Cardiac fibroblast (primary cell): ENCODE measurements at regions not wholly inside any gene's neighbourhood (a gene's known extent, or its start where the extent isn't known, plus 50 kb on each side); places are given as distances from the start of the nearest gene placed in this dataset.

Source experiments
- DNase-seq, 2 donors: peaks; one replicate each; pipeline versions ENCODE4 v3.0.0 to v3.0.0-alpha.2; 2010; ENCODE audit warnings: low read depth in 2 of 2
- H3K4me3 ChIP-seq, 2 donors: replicated peaks in 1 of 2; 1 replicate in 1 of 2; 2 replicates in 1 of 2; pipeline ENCODE4 v1.5.1; 2011; ENCODE audit warnings: low read depth in 2 of 2, low read length in 2 of 2, mild to moderate bottlenecking in 2 of 2, moderate library complexity in 1 of 2
- TF ChIP-seq, protein P1 (sequence below): IDR thresholded peaks from one replicate; pipeline ENCODE4 v1.5.1; 2011; ENCODE audit warnings: low read depth, mild to moderate bottlenecking, low read length, inconsistent platforms

DNA sequence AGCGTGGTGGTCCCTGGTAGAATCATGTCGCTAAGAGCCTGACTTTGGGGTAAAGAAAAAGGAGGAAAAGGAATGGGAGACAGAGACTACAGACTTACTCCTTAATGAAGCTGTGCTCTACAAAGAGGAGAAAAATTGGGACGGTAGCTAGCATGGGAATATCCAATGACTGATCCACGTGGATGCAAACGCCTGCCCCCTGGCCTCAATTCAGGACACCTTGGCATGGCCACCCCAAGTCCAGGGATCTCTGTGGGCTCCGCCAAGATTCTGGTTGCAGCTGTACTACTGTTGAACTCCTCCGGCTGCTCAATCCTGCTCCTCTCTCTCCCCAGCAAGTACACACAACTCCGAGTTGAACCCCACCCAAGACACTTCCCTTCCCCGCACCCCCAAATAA, 70.5 kb upstream of the DIO3 start:
- TF ChIP-seq, protein P1, sequence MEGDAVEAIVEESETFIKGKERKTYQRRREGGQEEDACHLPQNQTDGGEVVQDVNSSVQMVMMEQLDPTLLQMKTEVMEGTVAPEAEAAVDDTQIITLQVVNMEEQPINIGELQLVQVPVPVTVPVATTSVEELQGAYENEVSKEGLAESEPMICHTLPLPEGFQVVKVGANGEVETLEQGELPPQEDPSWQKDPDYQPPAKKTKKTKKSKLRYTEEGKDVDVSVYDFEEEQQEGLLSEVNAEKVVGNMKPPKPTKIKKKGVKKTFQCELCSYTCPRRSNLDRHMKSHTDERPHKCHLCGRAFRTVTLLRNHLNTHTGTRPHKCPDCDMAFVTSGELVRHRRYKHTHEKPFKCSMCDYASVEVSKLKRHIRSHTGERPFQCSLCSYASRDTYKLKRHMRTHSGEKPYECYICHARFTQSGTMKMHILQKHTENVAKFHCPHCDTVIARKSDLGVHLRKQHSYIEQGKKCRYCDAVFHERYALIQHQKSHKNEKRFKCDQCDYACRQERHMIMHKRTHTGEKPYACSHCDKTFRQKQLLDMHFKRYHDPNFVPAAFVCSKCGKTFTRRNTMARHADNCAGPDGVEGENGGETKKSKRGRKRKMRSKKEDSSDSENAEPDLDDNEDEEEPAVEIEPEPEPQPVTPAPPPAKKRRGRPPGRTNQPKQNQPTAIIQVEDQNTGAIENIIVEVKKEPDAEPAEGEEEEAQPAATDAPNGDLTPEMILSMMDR, result no peak
- no peak for DNase-seq
- no peak overlapping the region for H3K4me3 ChIP-seq

DNA sequence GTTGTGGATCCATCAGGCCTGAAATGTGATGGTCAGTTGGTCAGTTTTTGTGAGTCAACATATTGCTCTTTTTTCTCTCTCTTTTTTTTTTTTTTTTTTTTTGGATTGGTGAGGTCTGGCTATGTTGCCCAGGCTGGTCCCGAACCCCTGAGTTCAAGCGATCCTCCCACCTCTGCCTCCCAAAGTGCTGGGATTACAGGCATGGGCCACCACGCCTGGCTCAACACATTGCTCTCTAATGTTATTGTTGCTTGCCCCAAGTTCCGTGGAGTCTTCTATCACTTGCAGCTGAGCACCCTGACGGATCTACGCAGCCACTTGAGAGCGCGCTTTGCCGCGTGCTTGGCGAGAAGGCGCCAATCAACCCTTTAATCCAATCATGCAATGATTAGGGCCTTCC, 69.5 kb upstream of the DIO3 start:
- TF ChIP-seq, protein P1, result no peak
- no peak for DNase-seq
- H3K4me3 ChIP-seq, result no peak overlapping the region

DNA sequence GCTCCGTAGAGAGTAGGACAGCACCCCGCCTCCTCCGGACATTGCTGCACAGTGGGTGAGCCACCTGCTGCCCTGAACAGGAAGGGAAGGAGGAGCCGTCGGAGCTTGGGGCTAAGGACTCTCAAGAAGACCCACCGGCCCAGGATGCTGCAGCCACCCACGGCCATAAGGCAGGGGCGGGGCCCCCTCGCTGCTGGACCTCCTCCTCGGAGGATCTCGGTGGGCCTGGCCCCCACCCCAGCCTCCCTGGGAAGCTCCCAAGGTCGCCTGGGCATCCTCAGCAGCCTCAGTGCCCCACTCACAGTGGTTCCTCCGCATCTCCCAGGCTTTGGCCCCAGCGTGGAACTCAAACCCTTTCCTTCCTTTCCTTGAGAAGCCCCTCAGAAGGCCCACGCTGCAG, 68.6 kb upstream of the DIO3 start:
- TF ChIP-seq, protein P1, result no peak
- no peak overlapping the region for H3K4me3 ChIP-seq
- no peak for DNase-seq

DNA sequence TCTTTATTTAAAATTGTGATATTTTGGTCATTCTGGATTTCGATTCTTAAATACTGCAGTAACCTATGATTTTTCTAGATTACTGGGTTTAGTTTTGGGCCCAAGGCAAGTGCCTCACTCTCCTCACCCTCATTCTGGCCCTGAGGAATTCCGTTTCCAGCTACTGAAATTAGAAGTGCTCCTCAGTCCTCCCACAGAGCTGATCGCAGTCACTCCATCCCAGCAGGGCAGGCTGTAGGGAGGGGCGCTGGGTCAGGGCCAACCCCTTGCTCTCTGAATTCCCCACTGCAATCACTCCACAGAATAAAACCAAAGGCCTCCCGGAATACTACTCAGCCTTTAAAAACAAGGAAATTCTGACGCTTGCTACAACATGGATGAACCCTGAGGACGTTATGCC, 66.5 kb upstream of the DIO3 start:
- H3K4me3 ChIP-seq, result no peak overlapping the region
- DNase-seq, result no peak
- TF ChIP-seq, protein P1, result no peak

DNA sequence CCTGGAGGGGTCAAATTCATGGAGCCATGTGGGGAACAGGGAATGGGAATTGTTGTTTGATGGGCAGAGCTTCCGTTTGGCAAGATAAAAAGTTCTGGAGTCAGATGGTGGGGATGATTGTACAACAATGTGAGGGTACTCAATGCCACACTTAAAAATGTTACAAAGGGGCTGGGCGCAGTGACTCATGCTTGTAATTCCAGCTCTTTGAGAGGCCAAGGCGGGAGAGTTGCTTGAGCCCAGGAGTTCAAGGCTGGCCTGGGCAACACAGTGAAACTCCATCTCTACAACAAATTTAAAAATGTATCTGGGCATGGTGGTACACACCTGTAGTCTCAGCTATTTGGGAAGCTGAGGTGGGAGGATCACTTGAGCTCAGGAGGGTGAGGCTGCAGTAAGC, 66.0 kb upstream of the DIO3 start:
- H3K4me3 ChIP-seq, result no peak overlapping the region
- TF ChIP-seq, protein P1, result no peak
- no peak for DNase-seq

DNA sequence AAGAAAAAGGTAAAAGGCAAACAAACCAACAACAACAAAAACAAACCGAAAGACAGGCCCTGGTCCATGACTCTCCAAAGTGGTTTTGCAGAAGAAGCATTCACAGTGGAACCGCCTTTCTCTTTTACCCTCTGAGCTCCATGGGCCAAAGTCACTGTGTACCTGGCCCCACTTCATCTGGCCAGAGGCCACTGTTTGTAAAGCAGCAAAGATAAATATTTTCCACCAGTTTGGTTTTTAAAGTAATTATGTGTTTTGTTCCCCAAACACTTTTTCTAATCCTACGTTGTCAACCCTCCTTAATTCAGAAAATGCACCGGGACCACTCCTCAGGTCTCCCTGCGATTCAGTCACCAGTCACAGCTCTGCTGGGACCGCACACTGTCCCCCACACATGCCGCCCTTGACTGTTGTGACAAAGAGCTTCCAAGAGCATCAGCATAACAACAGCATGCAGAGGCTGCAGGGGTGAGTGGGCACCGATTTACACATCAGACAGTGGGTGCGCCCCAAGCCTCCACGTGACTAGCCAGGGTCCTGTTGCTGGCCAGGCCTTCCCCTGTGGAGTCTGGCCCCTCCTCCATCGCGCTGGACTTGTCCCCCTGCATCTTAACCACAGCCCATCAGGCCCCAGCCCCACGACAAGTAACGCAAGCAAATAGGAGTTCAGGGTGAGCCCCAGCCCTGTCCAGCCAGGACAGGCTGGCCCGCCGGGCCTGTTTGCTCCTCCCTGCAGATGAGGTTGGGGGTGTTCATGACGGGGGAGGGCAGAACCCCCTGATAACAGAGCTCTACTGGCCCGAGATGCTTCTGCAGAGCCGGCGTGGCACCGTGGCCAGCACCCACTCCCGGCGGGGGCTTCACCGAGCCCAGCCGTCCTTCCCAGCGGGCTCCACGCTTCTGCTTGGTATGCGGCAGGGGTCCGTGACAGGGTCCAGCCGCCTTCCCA, 65.2 kb upstream of the DIO3 start:
- no peak overlapping the region for H3K4me3 ChIP-seq
- TF ChIP-seq, protein P1, result no peak
- no peak for DNase-seq
